Spleen (tissue), 11 donors: ENCODE measurements at regions not wholly inside any gene's neighbourhood (a gene's known extent, or its start where the extent isn't known, plus 50 kb on each side); places are given as distances from the start of the nearest gene placed in this dataset.
A peak's percentile ranks its signal among the peaks of the same experiment; 100 is the strongest.

Experiments
- DNase-seq: peaks from one replicate; pipeline ENCODE4 v3.0.0-alpha.2; 2020
- H3K27ac ChIP-seq, 8 donors: fragments of 200-600 bp; sonication (generic) in 7 of 8; 1 replicate in 4 of 8; 2 replicates in 4 of 8; pipeline versions ENCODE4 v1.5.0 to v1.8.0; 2016 to 2021; ENCODE audit warnings: inconsistent platforms in 4 of 8, mild to moderate bottlenecking in 4 of 8, moderate library complexity in 1 of 8
- H3K27me3 ChIP-seq, 7 donors: fragments of 200-600 bp; sonication (generic) in 6 of 7; replicated peaks in 1 of 7; 1 replicate in 4 of 7; 2 replicates in 3 of 7; pipeline versions ENCODE4 v1.5.0 to v1.8.0; 2016 to 2021; ENCODE audit warnings: inconsistent platforms in 3 of 7, mild to moderate bottlenecking in 1 of 7
- H3K36me3 ChIP-seq, 6 donors: fragments of 200-600 bp; sonication (generic) in 5 of 6; 1 replicate in 4 of 6; 2 replicates in 2 of 6; pipeline versions ENCODE4 v1.5.0 to v1.8.0; 2016 to 2021; ENCODE audit warnings: inconsistent platforms in 2 of 6
- H3K4me1 ChIP-seq, 6 donors: fragments of 200-600 bp; sonication (generic) in 5 of 6; 1 replicate in 3 of 6; 2 replicates in 3 of 6; pipeline versions ENCODE4 v1.5.0 to v1.8.0; 2016 to 2021; ENCODE audit warnings: inconsistent platforms in 3 of 6
- H3K4me3 ChIP-seq, 8 donors: fragments of 200-600 bp; sonication (generic) in 7 of 8; 1 replicate in 4 of 8; 2 replicates in 4 of 8; pipeline versions ENCODE4 v1.5.0 to v1.8.0; 2016 to 2021; ENCODE audit warnings: inconsistent platforms in 4 of 8, mild to moderate bottlenecking in 4 of 8, moderate library complexity in 2 of 8
- H3K9me3 ChIP-seq, 8 donors: fragments of 200-600 bp; sonication (generic) in 7 of 8; 1 replicate in 4 of 8; 2 replicates in 4 of 8; pipeline versions ENCODE4 v1.5.0 to v1.8.0; 2016 to 2021; ENCODE audit warnings: inconsistent platforms in 4 of 8
- CTCF ChIP-seq, 11 experiments: fragments of 200-600 bp in 7 of 11; fragments of 450-650 bp in 4 of 11; sonication (generic) in 4 of 11; IDR thresholded peaks in 8 of 11; conservative IDR thresholded peaks in 3 of 11; 1 replicate in 7 of 11; 2 replicates in 4 of 11; pipeline versions ENCODE4 v1.4.0 to v1.8.0; 2016 to 2021; ENCODE audit warnings: antibody characterized with exemption in 11 of 11, inconsistent platforms in 4 of 11, mild to moderate bottlenecking in 1 of 11
- POLR2A ChIP-seq, 3 donors: fragments of 450-650 bp; IDR thresholded peaks; one replicate each; pipeline ENCODE4 v1.5.1; 2017; ENCODE audit warnings: antibody characterized with exemption in 3 of 3, mild to moderate bottlenecking in 1 of 3
- POLR2AphosphoS5 ChIP-seq, 3 donors: sonication (generic); formaldehyde crosslinking; IDR thresholded peaks; one replicate each; pipeline ENCODE4 v1.5.1; 2017; ENCODE audit warnings: antibody characterized with exemption in 3 of 3
- WGBS, 5 donors: extraction: QIAGEN DNeasy Blood & Tissue Kit in 3 of 5; methylation state at CpG; one replicate each; pipeline versions ENCODE4 v1.1.5 to v1.1.7; 2013 to 2018; 5-methylcytosine and 5-hydroxymethylcytosine counted together
- intact Hi-C: fragments of 100-400 bp; cut with DNase I; formaldehyde crosslinking; loops from one replicate; pipeline ENCODE4 v1.15.0; 2023; ENCODE audit warnings: low total_unique reads
- donor health status: healthy with polysubstance abuse.
- donor health status: DM: no; HTN: no; CAD: no; lungs with moderate emphysema.
- donor health status: DM: no; HTN: no; CAD: no.
- donor health status: Bipolar disorder and iron deficiency.
- donor health status: healthy.
- donor health status: DM: no; HTN: no; CAD: no.
- donor health status: DM: yes; HTN: yes; CAD: no.

GRCh38 chr4:22900876-22901275, 208.1 kb downstream of the GBA3 start:
- Histone ChIP-seq H3K4me1 (no peaks in the 10 kb centered on the region), H3K4me3 (no peak overlapping the region), H3K36me3 (no peaks in the 10 kb centered on the region), H3K27ac (no peak overlapping the region), H3K27me3 (peaks cover 0 to 5% (median 0%) of the 10 kb centered on the region in 7 donors), H3K9me3 (no peaks in the 10 kb centered on the region)
- no peak for DNase-seq
- intact Hi-C loops, result no loop called here
- 78 to 87% (median 82%) methylated on average over 2 of the region's 2 CpGs for WGBS, 5 donors
- TF ChIP-seq POLR2AphosphoS5 (IDR thresholded peaks at IDR 0.05), result no peak
- no peak for TF ChIP-seq POLR2A (IDR thresholded peaks at IDR 0.05)
- TF ChIP-seq CTCF (IDR thresholded peaks at IDR 0.05 in 8 of 11, conservative IDR thresholded peaks at IDR 0.05 in 3 of 11), result no peak

DNA sequence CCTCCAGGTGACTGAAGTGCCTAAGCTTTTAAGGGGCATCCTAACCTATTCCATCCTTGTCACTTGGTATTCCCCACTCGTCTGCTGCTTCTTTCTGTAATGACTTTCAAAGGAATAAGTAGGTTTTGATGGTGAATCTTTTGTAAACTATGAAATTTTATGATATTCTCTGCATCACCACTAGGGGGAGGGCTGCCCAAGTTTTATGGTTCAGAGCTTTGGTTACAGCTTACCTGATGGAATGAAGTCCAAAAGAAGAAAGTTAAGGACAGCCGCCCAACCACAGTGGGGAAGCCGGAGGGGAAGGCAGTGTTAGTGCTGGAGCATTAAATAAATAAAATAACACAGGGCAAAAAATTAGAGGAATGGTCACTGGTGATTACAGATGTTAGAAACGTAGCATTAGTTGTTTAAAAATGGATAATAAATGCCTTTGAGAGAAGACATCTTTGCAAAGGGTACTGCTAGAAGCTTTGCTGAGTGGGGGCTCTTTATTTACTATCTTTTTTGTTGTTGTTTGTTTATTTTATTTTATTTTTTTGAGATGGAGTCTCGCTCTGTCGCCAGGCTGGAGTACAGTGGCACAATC, 204.9 kb downstream of the GBA3 start:
- no peak overlapping the region for H3K27ac ChIP-seq
- no peaks in the 10 kb centered on the region for H3K36me3 ChIP-seq
- DNase-seq, result no peak
- no peaks in the 10 kb centered on the region for H3K9me3 ChIP-seq
- 47 to 57% (median 56%) methylated on average over 6 of the region's 6 CpGs for WGBS, 5 donors
- H3K27me3 ChIP-seq, result peaks cover 0 to 5% (median 0%) of the 10 kb centered on the region in 7 donors
- intact Hi-C loops, result no loop called here
- TF ChIP-seq CTCF (IDR thresholded peaks at IDR 0.05 in 8 of 11, conservative IDR thresholded peaks at IDR 0.05 in 3 of 11) (peak in 9 of 11 experiments; percentile 8 to 66 (median 47)), POLR2AphosphoS5 (IDR thresholded peaks at IDR 0.05) (no peak)
- no peak overlapping the region for H3K4me3 ChIP-seq
- H3K4me1 ChIP-seq, result no peaks in the 10 kb centered on the region

DNA sequence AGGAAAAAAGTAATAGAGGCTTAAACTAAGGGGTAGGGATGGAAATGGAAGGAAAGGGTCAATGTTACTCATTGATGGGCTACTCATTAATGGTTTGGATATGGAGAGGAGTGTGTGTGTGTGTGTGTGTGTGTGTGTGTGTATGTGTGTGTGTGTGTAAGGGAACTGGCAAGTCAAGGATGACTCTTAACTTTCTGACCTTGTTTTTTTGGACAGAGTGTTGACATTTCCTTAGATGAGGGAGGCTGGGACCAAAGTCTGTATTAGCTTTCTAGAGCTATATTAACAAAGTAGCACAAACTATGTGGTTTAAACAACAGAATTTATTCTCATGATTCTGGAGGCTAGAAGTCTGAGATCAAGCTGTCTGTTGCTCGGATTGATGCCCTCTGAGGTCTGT, 202.7 kb downstream of the GBA3 start:
- Histone ChIP-seq H3K27ac (no peak overlapping the region), H3K4me3 (no peak overlapping the region), H3K27me3 (peaks cover 0 to 5% (median 0%) of the 10 kb centered on the region in 7 donors), H3K4me1 (no peaks in the 10 kb centered on the region), H3K36me3 (no peaks in the 10 kb centered on the region), H3K9me3 (peaks cover 0 to 14% (median 0%) of the 10 kb centered on the region in 8 donors)
- intact Hi-C loops, result no loop called here
- TF ChIP-seq POLR2A (IDR thresholded peaks at IDR 0.05) (no peak), POLR2AphosphoS5 (IDR thresholded peaks at IDR 0.05) (no peak), CTCF (IDR thresholded peaks at IDR 0.05 in 8 of 11, conservative IDR thresholded peaks at IDR 0.05 in 3 of 11) (no peak)
- WGBS, 5 donors, result 56 to 77% (median 64%) methylated on average over 1 of the region's 1 CpG
- no peak for DNase-seq

- H3K4me1 ChIP-seq, result no peaks in the 10 kb centered on the region
- H3K27me3 ChIP-seq, result no peaks in the 10 kb centered on the region
- H3K36me3 ChIP-seq, result no peaks in the 10 kb centered on the region
- no peak for TF ChIP-seq POLR2A (IDR thresholded peaks at IDR 0.05)
- TF ChIP-seq POLR2AphosphoS5 (IDR thresholded peaks at IDR 0.05), result no peak
- TF ChIP-seq CTCF (IDR thresholded peaks at IDR 0.05 in 8 of 11, conservative IDR thresholded peaks at IDR 0.05 in 3 of 11), result no peak
- no peak for DNase-seq
- intact Hi-C loops, result no loop called here
- H3K9me3 ChIP-seq, result peaks cover 0 to 4% (median 0%) of the 10 kb centered on the region in 8 donors
- H3K27ac ChIP-seq, result no peak overlapping the region
- no peak overlapping the region for H3K4me3 ChIP-seq
Observed at GRCh38 chr4:22884157-22884556, 191.4 kb downstream of the GBA3 start.
